Breast epithelium (tissue), 4 donors: ENCODE measurements at regions not wholly inside any gene's neighbourhood (a gene's known extent, or its start where the extent isn't known, plus 50 kb on each side); places are given as distances from the start of the nearest gene placed in this dataset.

Experiments used
- DNase-seq, 2 donors: peaks; one replicate each; pipeline ENCODE4 v3.0.0-alpha.2; 2019; ENCODE audit warnings: low spot score in 2 of 2
- H3K27ac ChIP-seq, 2 donors: fragments of 200-600 bp; sonication (generic) in 1 of 2; one replicate each; pipeline ENCODE4 v1.5.1; 2016 to 2019; ENCODE audit warnings: mild to moderate bottlenecking in 1 of 2
- H3K27me3 ChIP-seq, 2 donors: fragments of 200-600 bp; sonication (generic) in 1 of 2; one replicate each; pipeline versions ENCODE4 v1.5.1 to v1.6.0; 2017 to 2019; ENCODE audit warnings: control low read depth in 1 of 2, mild to moderate bottlenecking in 1 of 2
- H3K36me3 ChIP-seq: fragments of 200-600 bp; one replicate; pipeline ENCODE4 v1.5.1; 2019
- H3K4me1 ChIP-seq, 2 donors: fragments of 200-600 bp; sonication (generic); one replicate each; pipeline ENCODE4 v1.5.1; 2016 to 2019; ENCODE audit warnings: control low read depth in 1 of 2
- H3K4me3 ChIP-seq, 3 donors: fragments of 200-600 bp; sonication (generic); 1 replicate in 2 of 3; 2 replicates in 1 of 3; pipeline ENCODE4 v1.5.1; 2016 to 2019; ENCODE audit warnings: mild to moderate bottlenecking in 3 of 3, moderate library complexity in 2 of 3
- H3K9me3 ChIP-seq, 2 donors: fragments of 200-600 bp; sonication (generic) in 1 of 2; one replicate each; pipeline ENCODE4 v1.5.1; 2016 to 2019; ENCODE audit warnings: control low read depth in 1 of 2
- CTCF ChIP-seq, 3 donors: fragments of 450-650 bp; IDR thresholded peaks; one replicate each; pipeline ENCODE4 v1.5.1; 2016 to 2017; ENCODE audit warnings: antibody characterized with exemption in 3 of 3, mild to moderate bottlenecking in 3 of 3, moderate library complexity in 3 of 3
- POLR2A ChIP-seq: fragments of 450-650 bp; IDR thresholded peaks from one replicate; pipeline ENCODE4 v1.6.1; 2016; ENCODE audit warnings: antibody characterized with exemption, mild to moderate bottlenecking, moderate library complexity
- POLR2AphosphoS5 ChIP-seq, 3 donors: sonication (generic); formaldehyde crosslinking; IDR thresholded peaks; one replicate each; pipeline ENCODE4 v1.6.1; 2017; ENCODE audit warnings: antibody characterized with exemption in 3 of 3
- intact Hi-C: fragments of 100-400 bp; cut with DNase I; formaldehyde crosslinking; loops from one replicate; pipeline ENCODE4 v1.15.1; 2023; ENCODE audit warnings: low total_unique reads

DNA sequence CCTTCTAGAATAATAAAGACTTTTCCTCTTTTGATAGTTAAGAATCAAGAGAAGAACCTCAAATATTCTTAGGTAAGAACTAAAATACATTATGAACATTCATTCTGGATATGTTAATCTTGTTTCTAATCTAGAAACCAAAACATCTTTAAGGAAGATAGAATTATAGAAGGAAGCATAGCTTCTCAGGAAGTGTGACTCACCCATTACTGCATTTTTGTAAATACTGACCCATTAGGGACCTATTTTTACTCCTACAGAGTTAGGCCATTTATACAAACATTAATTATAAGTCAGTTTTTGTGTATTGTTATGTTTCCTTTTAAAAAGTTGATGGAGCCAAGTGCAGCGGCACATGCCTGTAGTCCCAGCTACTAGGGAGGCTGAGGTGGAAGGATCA is 147.1 kb downstream of the NUFIP1 start:
- TF ChIP-seq POLR2A (no peak), POLR2AphosphoS5 (IDR thresholded peaks at IDR 0.05) (no peak), CTCF (IDR thresholded peaks at IDR 0.05) (no peak)
- H3K4me3 ChIP-seq: no peak overlapping the region
- no peaks in the 10 kb centered on the region for H3K27me3 ChIP-seq
- intact Hi-C loops: no loop called here
- no peak overlapping the region for H3K27ac ChIP-seq
- H3K9me3 ChIP-seq: no peaks in the 10 kb centered on the region
- no peak for DNase-seq
- no peaks in the 10 kb centered on the region for H3K4me1 ChIP-seq
- H3K36me3 ChIP-seq: no peaks in the 10 kb centered on the region

DNA sequence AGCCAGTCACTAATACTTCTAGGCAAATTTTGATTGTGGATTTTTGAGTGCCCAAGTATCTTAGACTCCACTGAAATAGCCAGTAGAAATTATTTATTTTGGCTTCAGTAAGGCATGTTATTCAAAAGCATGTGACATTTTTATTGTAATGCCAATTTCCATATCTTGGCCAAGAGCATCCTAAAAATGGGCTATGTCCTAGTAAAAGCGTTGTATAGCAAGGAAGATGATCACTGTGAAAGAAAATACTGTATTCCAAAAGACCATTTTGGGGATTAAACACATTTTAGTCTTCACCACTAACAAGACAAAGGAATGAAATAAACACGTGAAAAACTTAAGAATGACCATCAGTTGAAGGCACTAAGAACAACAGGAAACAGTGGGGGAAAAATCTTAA is 149.1 kb downstream of the NUFIP1 start:
- Histone ChIP-seq H3K4me3 (no peak overlapping the region), H3K4me1 (no peaks in the 10 kb centered on the region), H3K27me3 (no peaks in the 10 kb centered on the region), H3K36me3 (no peaks in the 10 kb centered on the region), H3K9me3 (no peaks in the 10 kb centered on the region), H3K27ac (no peak overlapping the region)
- no peak for DNase-seq
- intact Hi-C loops: no loop called here
- TF ChIP-seq POLR2AphosphoS5 (IDR thresholded peaks at IDR 0.05) (no peak), CTCF (IDR thresholded peaks at IDR 0.05) (no peak)

DNA sequence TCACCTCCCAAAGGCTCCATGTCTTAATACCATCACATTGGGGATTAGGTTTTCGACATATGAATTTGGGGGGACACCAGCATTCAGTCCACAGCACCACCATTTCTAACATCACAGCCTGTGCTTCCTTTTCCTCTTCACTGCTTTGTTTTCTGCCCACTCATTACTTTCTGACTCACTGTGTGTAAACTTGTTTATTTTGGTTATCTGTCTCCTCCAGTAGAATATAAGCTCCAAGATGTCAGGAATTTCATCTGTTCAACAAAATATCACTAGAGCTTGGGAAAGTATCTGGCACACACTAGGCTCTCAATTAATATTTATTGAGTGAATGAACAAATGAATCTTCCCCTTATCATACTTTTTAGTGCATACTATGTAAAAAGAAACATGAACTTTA is 152.0 kb downstream of the NUFIP1 start:
- Histone ChIP-seq H3K27me3 (no peaks in the 10 kb centered on the region), H3K4me1 (no peaks in the 10 kb centered on the region), H3K9me3 (no peaks in the 10 kb centered on the region), H3K36me3 (no peaks in the 10 kb centered on the region), H3K4me3 (no peak overlapping the region), H3K27ac (no peak overlapping the region)
- intact Hi-C loops: no loop called here
- DNase-seq: no peak
- TF ChIP-seq CTCF (IDR thresholded peaks at IDR 0.05): no peak
- TF ChIP-seq POLR2A: no peak
- no peak for TF ChIP-seq POLR2AphosphoS5 (IDR thresholded peaks at IDR 0.05)

- H3K36me3 ChIP-seq: no peaks in the 10 kb centered on the region
- TF ChIP-seq POLR2A: no peak
- no peak for TF ChIP-seq CTCF (IDR thresholded peaks at IDR 0.05)
- TF ChIP-seq POLR2AphosphoS5 (IDR thresholded peaks at IDR 0.05): no peak
- intact Hi-C loops: no loop called here
- no peak overlapping the region for H3K27ac ChIP-seq
- H3K9me3 ChIP-seq: no peaks in the 10 kb centered on the region
- no peaks in the 10 kb centered on the region for H3K4me1 ChIP-seq
- no peaks in the 10 kb centered on the region for H3K27me3 ChIP-seq
- no peak overlapping the region for H3K4me3 ChIP-seq
- no peak for DNase-seq
Measured at GRCh38 chr13:44834404-44834803, 154.9 kb downstream of the NUFIP1 start.

- no peak for TF ChIP-seq CTCF (IDR thresholded peaks at IDR 0.05)
- TF ChIP-seq POLR2A: no peak
- no peak for TF ChIP-seq POLR2AphosphoS5 (IDR thresholded peaks at IDR 0.05)
- H3K36me3 ChIP-seq: no peaks in the 10 kb centered on the region
Measured at GRCh38 chr13:44833626-44834025, 155.6 kb downstream of the NUFIP1 start.

More at GRCh38 chr13:44833626-44834025, 155.6 kb downstream of the NUFIP1 start:
- no peak overlapping the region for H3K4me3 ChIP-seq
- H3K9me3 ChIP-seq: no peaks in the 10 kb centered on the region
- H3K4me1 ChIP-seq: no peaks in the 10 kb centered on the region
- intact Hi-C loops: no loop called here
- H3K27me3 ChIP-seq: no peaks in the 10 kb centered on the region
- DNase-seq: no peak
- no peak overlapping the region for H3K27ac ChIP-seq
